ENCODE measurements at regions not wholly inside any gene's neighbourhood (a gene's known extent, or its start where the extent isn't known, plus 50 kb on each side); places are given as distances from the start of the nearest gene placed in this dataset.

- H3K27ac Mint-ChIP-seq (ENCODE audit: unreplicated experiment), result no peak overlapping the region
- no peaks in the 10 kb centered on the region for H3K27me3 Mint-ChIP-seq (ENCODE audit: unreplicated experiment)
- H3K36me3 Mint-ChIP-seq (ENCODE audit: low read depth, unreplicated experiment), result no peaks in the 10 kb centered on the region
- no peak for TF ChIP-seq CTCF (IDR thresholded peaks at IDR 0.05; ENCODE audit: unreplicated experiment)
- H3K4me3 Mint-ChIP-seq (ENCODE audit: unreplicated experiment), result no peak overlapping the region
- H3K9me3 Mint-ChIP-seq (ENCODE audit: unreplicated experiment), result no peaks in the 10 kb centered on the region
- H3K4me1 Mint-ChIP-seq (ENCODE audit: unreplicated experiment), result no peaks in the 10 kb centered on the region
- DNase-seq (ENCODE audit: low spot score), result no peak
Measured at GRCh38 chr4:32625687-32626337, 1905.6 kb downstream of the PCDH7 start.

GRCh38 chr4:32631831-32632230, 1911.7 kb downstream of the PCDH7 start:
- Mint-ChIP-seq H3K4me1 (ENCODE audit: unreplicated experiment) (no peaks in the 10 kb centered on the region), H3K36me3 (ENCODE audit: low read depth, unreplicated experiment) (no peaks in the 10 kb centered on the region), H3K4me3 (ENCODE audit: unreplicated experiment) (no peak overlapping the region), H3K27me3 (ENCODE audit: unreplicated experiment) (no peaks in the 10 kb centered on the region), H3K27ac (ENCODE audit: unreplicated experiment) (no peak overlapping the region), H3K9me3 (ENCODE audit: unreplicated experiment) (no peaks in the 10 kb centered on the region)
- TF ChIP-seq CTCF (IDR thresholded peaks at IDR 0.05; ENCODE audit: unreplicated experiment), result no peak
- DNase-seq (ENCODE audit: low spot score), result no peak

- no peak for DNase-seq (ENCODE audit: low spot score)
- no peak overlapping the region for H3K4me3 Mint-ChIP-seq (ENCODE audit: unreplicated experiment)
- no peak for TF ChIP-seq CTCF (IDR thresholded peaks at IDR 0.05; ENCODE audit: unreplicated experiment)
- H3K9me3 Mint-ChIP-seq (ENCODE audit: unreplicated experiment), result no peaks in the 10 kb centered on the region
- no peaks in the 10 kb centered on the region for H3K36me3 Mint-ChIP-seq (ENCODE audit: low read depth, unreplicated experiment)
- no peaks in the 10 kb centered on the region for H3K27me3 Mint-ChIP-seq (ENCODE audit: unreplicated experiment)
- H3K4me1 Mint-ChIP-seq (ENCODE audit: unreplicated experiment), result no peaks in the 10 kb centered on the region
- H3K27ac Mint-ChIP-seq (ENCODE audit: unreplicated experiment), result no peak overlapping the region
Measured at GRCh38 chr4:32633421-32633820, 1913.3 kb downstream of the PCDH7 start.

GRCh38 chr4:32645653-32646052, 1925.5 kb downstream of the PCDH7 start:
- Mint-ChIP-seq H3K4me3 (ENCODE audit: unreplicated experiment) (no peak overlapping the region), H3K9me3 (ENCODE audit: unreplicated experiment) (peaks cover 8% of the 10 kb centered on the region), H3K4me1 (ENCODE audit: unreplicated experiment) (no peaks in the 10 kb centered on the region), H3K27ac (ENCODE audit: unreplicated experiment) (no peak overlapping the region), H3K27me3 (ENCODE audit: unreplicated experiment) (no peaks in the 10 kb centered on the region), H3K36me3 (ENCODE audit: low read depth, unreplicated experiment) (no peaks in the 10 kb centered on the region)
- TF ChIP-seq CTCF (IDR thresholded peaks at IDR 0.05; ENCODE audit: unreplicated experiment), result no peak
- no peak for DNase-seq (ENCODE audit: low spot score)

- Mint-ChIP-seq H3K27ac (ENCODE audit: unreplicated experiment) (peak overlapping the region; percentile 5), H3K4me1 (ENCODE audit: unreplicated experiment) (peaks cover 7% of the 10 kb centered on the region), H3K27me3 (ENCODE audit: unreplicated experiment) (no peaks in the 10 kb centered on the region), H3K36me3 (ENCODE audit: low read depth, unreplicated experiment) (no peaks in the 10 kb centered on the region), H3K4me3 (ENCODE audit: unreplicated experiment) (no peak overlapping the region), H3K9me3 (ENCODE audit: unreplicated experiment) (no peaks in the 10 kb centered on the region)
- TF ChIP-seq CTCF (IDR thresholded peaks at IDR 0.05; ENCODE audit: unreplicated experiment), result no peak
- no peak for DNase-seq (ENCODE audit: low spot score)
Measured at GRCh38 chr4:32658019-32658418, 1937.8 kb downstream of the PCDH7 start.

Measured in endothelial cell (in vitro differentiated cells).